GM06990 (cell line): ENCODE measurements at regions not wholly inside any gene's neighbourhood (a gene's known extent, or its start where the extent isn't known, plus 50 kb on each side); places are given as distances from the start of the nearest gene placed in this dataset.

Experiments used
- DNase-seq: peaks from one replicate; pipeline ENCODE4 v3.0.0-alpha.2; 2011; ENCODE audit not compliant: insufficient read length; ENCODE audit errors: extremely low read depth
- H3K27me3 ChIP-seq: replicated peaks from 2 replicates; pipeline ENCODE4 v1.6.0; 2011; ENCODE audit warnings: low read length; ENCODE audit not compliant: control insufficient read depth, insufficient read depth
- H3K36me3 ChIP-seq: 2 replicates; pipeline ENCODE4 v1.5.1; 2011; ENCODE audit warnings: low read length; ENCODE audit not compliant: control insufficient read depth, insufficient read depth
- H3K4me3 ChIP-seq: replicated peaks from 2 replicates; pipeline ENCODE4 v1.5.1; 2011; ENCODE audit warnings: low read depth, mild to moderate bottlenecking, control low read depth, low read length
- CTCF ChIP-seq: IDR thresholded peaks from 2 replicates; pipeline ENCODE4 v1.5.1; 2011; ENCODE audit warnings: low read length, control low read depth, mild to moderate bottlenecking, inconsistent platforms; ENCODE audit not compliant: insufficient read depth, poor library complexity, severe bottlenecking

- H3K4me3 ChIP-seq: no peak overlapping the region
- H3K27me3 ChIP-seq: no peaks in the 10 kb centered on the region
- H3K36me3 ChIP-seq: no peaks in the 10 kb centered on the region
- TF ChIP-seq CTCF: no peak
- DNase-seq: no peak
Measured at GRCh38 chr6:145235207-145235606, 500.1 kb downstream of the EPM2A start.

- TF ChIP-seq CTCF: no peak
- no peaks in the 10 kb centered on the region for H3K36me3 ChIP-seq
- DNase-seq: no peak
- H3K27me3 ChIP-seq: no peaks in the 10 kb centered on the region
- no peak overlapping the region for H3K4me3 ChIP-seq
Measured at GRCh38 chr6:145238787-145239186, 496.5 kb downstream of the EPM2A start.

DNA sequence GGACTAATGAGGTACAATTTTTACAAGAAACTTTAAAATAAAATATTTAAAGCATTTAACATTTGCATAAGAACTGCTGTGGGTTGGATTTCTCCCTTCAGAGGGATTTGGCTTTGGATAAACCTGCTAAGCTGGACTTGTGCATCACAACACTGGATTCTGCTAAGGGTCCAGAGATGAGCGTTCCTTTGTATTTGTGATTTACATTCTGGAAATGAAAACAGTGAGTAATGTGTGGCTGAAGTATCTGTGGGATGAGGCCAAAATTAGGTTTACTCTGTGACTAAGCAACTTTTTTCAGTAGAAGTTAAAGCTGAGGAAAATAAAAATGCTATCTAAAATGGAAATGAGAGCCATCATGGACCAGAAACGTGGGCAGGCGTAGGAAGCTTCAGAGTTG, 494.3 kb downstream of the EPM2A start:
- Histone ChIP-seq H3K36me3 (no peaks in the 10 kb centered on the region), H3K27me3 (no peaks in the 10 kb centered on the region), H3K4me3 (no peak overlapping the region)
- TF ChIP-seq CTCF: no peak
- no peak for DNase-seq

GRCh38 chr6:145241721-145242120, 493.6 kb downstream of the EPM2A start:
- DNase-seq: no peak
- no peak overlapping the region for H3K4me3 ChIP-seq
- no peak for TF ChIP-seq CTCF
- H3K27me3 ChIP-seq: no peaks in the 10 kb centered on the region
- no peaks in the 10 kb centered on the region for H3K36me3 ChIP-seq

DNA sequence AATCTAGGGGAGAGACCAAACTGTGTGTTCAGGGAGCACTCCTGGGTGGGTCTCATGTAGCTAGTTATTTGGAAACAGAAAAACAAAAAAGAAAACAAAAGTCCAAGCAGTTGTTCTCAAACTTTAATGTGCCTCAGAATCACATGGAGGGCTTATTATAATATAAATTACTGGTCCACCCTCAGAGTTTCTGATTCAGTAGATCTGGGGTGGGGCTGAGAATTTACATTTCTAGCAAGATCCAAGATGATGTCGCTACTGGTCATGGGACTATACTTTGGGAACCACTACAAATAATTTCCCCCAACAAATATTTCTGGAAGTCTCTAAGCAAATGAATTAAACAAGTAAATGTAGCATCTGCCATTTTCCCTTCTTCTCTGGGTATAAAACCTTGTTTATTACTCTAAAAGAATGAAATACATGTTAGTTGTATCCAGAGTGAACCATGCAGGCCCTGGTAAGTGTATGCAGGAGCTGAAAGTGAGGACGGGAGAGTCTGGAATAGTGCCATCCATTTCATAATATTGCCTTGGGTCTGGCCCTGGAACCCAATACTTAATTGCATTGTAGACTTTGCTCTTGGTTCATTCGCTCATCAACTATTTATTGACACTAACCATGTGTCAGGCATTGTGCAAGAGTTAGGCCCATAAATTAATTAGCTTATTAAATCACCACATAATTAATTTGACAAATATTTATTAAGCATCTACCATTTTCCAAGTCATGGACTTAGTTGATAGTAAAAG, 490.8 kb downstream of the EPM2A start:
- no peaks in the 10 kb centered on the region for H3K27me3 ChIP-seq
- no peaks in the 10 kb centered on the region for H3K36me3 ChIP-seq
- no peak overlapping the region for H3K4me3 ChIP-seq
- no peak for TF ChIP-seq CTCF
- no peak for DNase-seq

DNA sequence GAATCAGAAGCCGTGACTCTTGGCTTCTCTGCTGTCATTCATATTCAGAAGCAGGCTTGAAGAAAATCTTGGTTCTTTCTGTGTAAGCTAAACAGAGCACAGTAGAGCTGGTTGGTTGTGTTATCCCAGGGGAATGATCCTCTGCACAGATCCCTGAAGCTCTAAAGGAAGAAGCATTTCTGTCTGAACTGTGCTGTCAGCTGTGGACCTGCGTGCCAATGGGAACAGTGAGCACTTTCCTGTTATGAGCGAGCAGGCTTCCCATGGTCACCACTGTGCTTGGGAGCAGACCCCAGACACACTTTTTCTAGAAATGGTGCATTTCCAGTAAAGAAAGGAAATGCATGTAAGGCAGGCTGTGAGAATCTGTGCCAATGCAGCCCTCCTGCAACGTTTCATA, 490.2 kb downstream of the EPM2A start:
- Histone ChIP-seq H3K36me3 (no peaks in the 10 kb centered on the region), H3K27me3 (no peaks in the 10 kb centered on the region), H3K4me3 (no peak overlapping the region)
- no peak for TF ChIP-seq CTCF
- DNase-seq: no peak
